A549 (cell line): ENCODE measurements at regions not wholly inside any gene's neighbourhood (a gene's known extent, or its start where the extent isn't known, plus 50 kb on each side); places are given as distances from the start of the nearest gene placed in this dataset.

Experiments
- BCL3 ChIP-seq: fragments of >200 bp; sonication (Bioruptor Twin); formaldehyde crosslinking; IDR thresholded peaks from 3 replicates; pipeline ENCODE4 v1.6.1; 2016
- CTCF ChIP-seq: fragments of >200 bp; sonication (Bioruptor Twin); formaldehyde crosslinking; IDR thresholded peaks from 3 replicates; pipeline ENCODE4 v1.5.1; 2016
- EHF ChIP-seq: fragments of 250-450 bp; sonication (Bioruptor Pico); IDR thresholded peaks from 2 replicates; pipeline ENCODE4 v1.5.0; 2020; ENCODE audit warnings: mild to moderate bottlenecking
- EP300 ChIP-seq, 2 experiments: fragments of >200 bp; sonication (Bioruptor Twin); formaldehyde crosslinking; IDR thresholded peaks; 2 replicates in 1 of 2; 3 replicates in 1 of 2; pipeline ENCODE4 v1.6.1; 2016 to 2017
- HMGXB4 ChIP-seq: fragments of 250-450 bp; sonication (Bioruptor Pico); IDR thresholded peaks from 2 replicates; pipeline ENCODE4 v1.5.0; 2021; ENCODE audit warnings: mild to moderate bottlenecking, moderate library complexity, borderline replicate concordance
- JUN ChIP-seq, 2 experiments: fragments of >200 bp; sonication (Bioruptor Twin); formaldehyde crosslinking; IDR thresholded peaks; 2 replicates in 1 of 2; 3 replicates in 1 of 2; pipeline ENCODE4 v1.6.1; 2016 to 2017
- KDM1A ChIP-seq: fragments of 200-600 bp; sonication (generic); IDR thresholded peaks from 2 replicates; pipeline ENCODE4 v1.6.1; 2016; ENCODE audit warnings: low read depth, mild to moderate bottlenecking
- MAFK ChIP-seq: fragments of 450-650 bp; IDR thresholded peaks from 2 replicates; pipeline ENCODE4 v1.6.1; 2014; ENCODE audit not compliant: partially characterized antibody
- MAZ ChIP-seq: fragments of 150-350 bp; IDR thresholded peaks from 2 replicates; pipeline ENCODE4 v1.6.1; 2014; ENCODE audit warnings: antibody characterized with exemption, low read depth, low read length, borderline replicate concordance
- MYC ChIP-seq: IDR thresholded peaks from 2 replicates; pipeline ENCODE4 v1.6.1; 2012; ENCODE audit warnings: mild to moderate bottlenecking, inconsistent platforms, low read length, improper control_type of control experiment, borderline replicate concordance
- POLR2A ChIP-seq: IDR thresholded peaks from 2 replicates; pipeline ENCODE4 v1.6.1; 2012; ENCODE audit warnings: mild to moderate bottlenecking, low read length
- TP53 ChIP-seq: fragments of 250-450 bp; sonication (Bioruptor Pico); IDR thresholded peaks from 2 replicates; pipeline ENCODE4 v1.5.0; 2021; ENCODE audit warnings: mild to moderate bottlenecking, moderate library complexity
- ZC3H11A ChIP-seq: fragments of 450-650 bp; IDR thresholded peaks from 2 replicates; pipeline ENCODE4 v1.6.1; 2014; ENCODE audit warnings: antibody characterized with exemption, mild to moderate bottlenecking

- TF ChIP-seq CTCF (no peak), POLR2A (no peak), TP53 (CRISPR knock-in tag) (no peak), KDM1A (no peak), MAFK (no peak), EHF (no peak), JUN (IDR thresholded peaks at IDR 0.05) (no peak), MYC (no peak), HMGXB4 (CRISPR knock-in tag) (no peak), ZC3H11A (no peak), BCL3 (no peak), EP300 (IDR thresholded peaks at IDR 0.05) (no peak), MAZ (no peak)
These were observed 116.2 kb upstream of the TBCA start for GRCh38 chr5:77892061-77893010.
